Fibroblast of peridontal ligament (primary cell): ENCODE measurements at regions not wholly inside any gene's neighbourhood (a gene's known extent, or its start where the extent isn't known, plus 50 kb on each side); places are given as distances from the start of the nearest gene placed in this dataset.
"Not testable (repeated sequence)": the region's sequence is repeated elsewhere in the genome, so short reads cannot be mapped to it uniquely, and the experiment has no call there.

ENCODE experiments used
- DNase-seq: peaks from one replicate; pipeline ENCODE4 v3.0.0-alpha.2; 2010; ENCODE audit errors: extremely low read depth

DNA sequence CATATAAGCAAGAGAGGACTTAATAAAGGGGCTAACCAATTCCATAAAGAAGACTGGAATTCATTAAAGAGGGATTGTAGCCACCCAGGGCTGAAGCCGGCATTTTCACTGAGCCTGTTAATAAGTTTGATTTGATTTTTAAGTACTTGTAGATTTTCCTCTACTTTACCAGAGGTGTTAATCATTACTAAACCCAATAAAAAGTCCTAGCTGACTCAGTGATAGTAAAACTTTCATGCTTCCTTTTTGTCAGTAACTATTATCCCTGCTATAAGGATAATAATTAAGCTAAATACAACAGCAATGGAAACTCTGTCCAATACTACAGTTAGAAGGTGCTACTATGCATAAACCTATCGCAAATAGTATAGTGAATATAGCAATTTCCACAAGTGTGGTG lies 260.2 kb downstream of the CEMIP2 start:
- DNase-seq, result not testable (repeated sequence)

DNA sequence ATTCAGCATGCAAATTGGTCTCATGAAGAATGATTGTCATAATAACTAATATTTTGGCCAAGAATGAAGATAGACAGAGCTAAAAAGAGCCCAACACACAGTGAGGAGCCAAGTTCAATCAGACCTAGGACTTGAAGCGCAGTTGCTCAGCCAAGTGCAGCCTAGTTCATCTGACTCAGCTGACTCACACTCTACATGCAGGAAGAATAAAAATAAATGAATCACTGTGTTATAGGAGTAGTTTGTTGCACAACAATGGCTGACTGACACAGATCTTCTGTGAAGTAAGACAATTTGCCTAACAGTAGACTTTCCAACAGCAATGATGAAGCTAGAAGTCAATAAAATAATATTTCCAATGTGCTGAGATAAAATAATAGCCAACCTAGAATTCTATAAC lies 261.5 kb downstream of the CEMIP2 start:
- peak; percentile 51 for DNase-seq

DNA sequence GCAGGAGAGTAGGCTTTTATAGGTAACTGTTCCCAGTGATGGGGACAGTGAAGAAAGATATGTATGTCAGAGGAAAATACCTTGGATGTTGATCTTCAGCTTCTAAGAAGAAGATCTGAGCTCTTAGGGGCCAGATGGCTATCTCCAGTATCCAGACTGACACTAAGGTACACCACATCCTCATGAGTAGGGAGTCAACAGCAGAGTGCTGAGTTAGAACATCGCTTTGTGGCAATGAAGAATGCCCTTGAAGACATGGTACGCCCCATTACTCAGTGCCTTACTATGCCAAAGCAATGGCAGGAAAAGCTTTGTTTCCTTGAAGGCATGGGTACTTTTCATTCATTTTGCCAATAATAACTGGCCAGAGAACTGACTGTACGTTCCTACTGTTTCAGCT lies 263.7 kb downstream of the CEMIP2 start:
- DNase-seq, result no peak

DNA sequence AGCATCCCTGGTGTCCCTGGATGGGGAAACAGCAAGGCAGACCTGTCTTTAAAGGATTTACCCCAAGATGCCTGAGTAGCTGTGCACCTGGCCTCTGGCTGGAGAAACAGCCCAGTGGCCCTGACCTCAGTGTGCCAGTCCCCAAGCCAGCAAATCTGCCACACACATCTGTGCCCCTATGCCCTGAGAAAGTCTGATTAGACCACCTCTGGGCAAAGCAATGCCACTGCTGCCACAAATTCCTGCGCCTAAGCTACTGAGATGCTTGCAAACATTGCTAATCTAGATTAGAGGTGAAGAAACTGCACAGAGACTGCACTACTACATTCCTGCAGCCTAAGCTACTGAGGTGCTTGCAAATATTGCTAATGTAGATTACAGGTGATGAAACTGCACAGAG lies 269.6 kb downstream of the CEMIP2 start:
- DNase-seq, result no peak

DNA sequence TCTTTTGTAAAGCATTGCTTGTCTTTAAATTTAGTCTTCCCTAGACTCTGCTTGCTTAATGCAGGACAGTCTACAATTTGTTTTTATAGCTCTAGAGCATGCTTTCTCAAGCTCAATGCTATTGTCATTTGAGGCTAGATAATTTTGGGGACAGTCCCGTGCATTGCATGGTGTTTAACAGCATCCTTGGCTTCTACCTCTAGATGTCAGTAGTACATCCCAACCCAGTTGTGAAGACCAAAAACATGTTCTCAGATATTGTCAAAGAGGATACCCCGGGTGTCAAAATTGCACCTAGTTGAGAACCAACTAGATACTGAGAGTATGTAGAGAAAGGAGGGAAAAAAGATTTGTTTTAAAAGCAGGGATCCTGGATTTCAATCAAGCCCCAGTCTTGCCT lies 277.5 kb downstream of the CEMIP2 start:
- DNase-seq, result no peak

DNA sequence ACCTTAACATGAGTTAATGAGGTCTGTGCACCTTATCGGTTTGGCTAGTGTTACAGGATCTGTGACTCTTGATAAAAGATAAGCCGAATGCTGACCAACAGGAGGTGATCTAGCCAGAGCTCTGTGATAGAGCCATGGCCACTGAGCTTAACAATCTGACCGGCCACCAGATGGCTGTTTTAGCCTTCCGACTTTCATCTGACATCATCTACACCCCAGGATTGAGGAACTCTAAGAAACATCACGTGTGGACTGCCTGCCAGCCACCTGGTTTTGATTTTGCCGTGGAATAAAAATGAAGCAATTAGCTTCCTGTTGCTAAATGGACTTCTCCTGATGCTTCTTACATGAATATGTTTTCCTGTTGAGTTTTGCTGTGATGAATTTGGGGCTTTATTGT lies 281.3 kb downstream of the CEMIP2 start:
- DNase-seq, result peak; percentile 11

DNA sequence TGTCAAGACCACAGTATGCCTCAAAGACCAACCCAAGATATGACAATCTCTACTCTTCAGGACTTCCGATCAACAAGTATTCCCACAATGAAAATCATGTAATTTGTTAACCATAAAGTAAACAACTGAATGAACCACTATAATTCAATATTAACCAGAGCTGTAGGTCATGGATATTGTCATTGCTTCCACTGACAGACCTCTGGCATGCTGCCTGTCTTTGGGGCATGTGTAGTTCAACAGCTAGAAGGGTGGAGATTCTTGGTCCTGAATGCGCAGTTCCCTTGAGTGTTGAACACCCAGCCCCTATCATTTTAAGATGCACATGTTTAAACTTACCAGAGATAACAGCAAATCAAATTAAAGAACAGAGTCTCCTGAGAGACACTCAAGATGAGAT lies 283.0 kb downstream of the CEMIP2 start:
- DNase-seq, result no peak

DNA sequence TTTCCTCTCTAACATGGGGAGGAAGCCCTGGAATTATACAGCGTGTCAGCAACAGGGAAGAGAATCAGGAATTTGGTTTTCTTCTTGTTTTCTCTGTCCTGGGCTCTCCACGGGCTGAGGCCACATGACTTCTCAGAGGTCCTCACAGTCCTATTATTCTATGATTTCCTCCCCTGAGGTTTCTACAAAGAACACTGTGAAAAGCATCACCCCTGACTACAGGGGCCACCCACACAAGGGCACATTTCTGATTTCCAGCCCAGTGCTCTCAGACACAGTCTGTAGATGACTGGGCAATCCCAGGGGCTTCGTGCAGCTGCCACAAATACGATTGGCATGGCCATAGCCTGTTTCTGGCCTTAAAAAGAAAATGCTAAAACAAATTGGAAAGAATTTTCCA lies 284.9 kb downstream of the CEMIP2 start:
- no peak for DNase-seq

DNA sequence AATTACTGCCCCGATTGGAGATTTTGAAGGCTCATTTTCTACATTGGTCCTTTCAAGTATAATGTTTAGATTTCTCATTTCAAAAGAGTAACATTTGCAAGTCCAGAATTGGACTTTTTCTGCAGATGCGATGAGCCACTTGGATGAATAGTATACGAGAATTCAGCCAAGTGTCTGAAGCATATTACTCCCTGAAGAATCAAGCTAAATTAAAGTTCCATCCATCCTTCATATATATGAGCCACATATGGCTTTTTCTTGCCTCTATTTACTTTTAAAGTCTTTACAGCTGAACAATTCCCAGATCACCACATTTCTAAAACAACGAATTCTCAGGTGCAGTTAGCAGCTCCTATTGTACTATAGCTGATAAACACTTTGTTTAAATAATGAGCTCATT lies 288.7 kb downstream of the CEMIP2 start:
- no peak for DNase-seq

DNA sequence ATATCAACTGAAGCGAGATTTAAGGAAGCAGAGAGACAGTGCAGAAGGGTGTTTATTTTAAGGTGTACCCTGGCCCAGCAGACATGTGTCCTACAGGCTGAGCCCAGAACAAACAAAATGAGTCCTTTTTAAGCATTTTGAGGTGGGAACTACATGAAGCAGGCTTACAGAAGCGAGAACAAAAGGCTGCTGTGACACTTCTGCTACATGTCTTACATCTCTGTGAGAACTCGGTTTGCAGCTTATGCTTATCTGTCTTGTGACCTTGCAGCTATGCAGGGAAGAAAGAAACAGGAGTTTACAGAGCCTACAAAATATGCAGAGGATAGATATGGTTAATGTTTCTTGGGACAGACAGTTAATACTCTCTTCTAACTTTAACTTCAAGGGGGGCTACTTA lies 295.9 kb downstream of the CEMIP2 start:
- DNase-seq, result no peak

DNA sequence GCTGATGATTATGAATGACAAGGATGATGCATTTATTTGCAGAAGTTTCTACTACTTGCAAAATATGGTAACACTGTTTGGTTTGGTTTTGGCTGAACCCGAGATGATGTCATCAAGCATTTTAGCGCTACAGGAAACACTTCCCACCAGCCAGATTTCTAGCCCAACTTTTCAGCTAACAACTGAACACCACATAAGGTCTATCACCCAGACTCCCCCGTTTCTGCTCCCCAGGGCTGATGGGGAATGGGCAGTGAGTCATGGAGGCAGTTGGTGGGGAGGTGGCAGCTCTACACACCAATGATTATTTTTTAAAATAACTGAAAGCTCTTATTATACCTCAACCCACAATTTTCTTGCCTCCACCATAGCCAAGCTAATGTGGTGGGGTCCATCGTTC lies 302.9 kb downstream of the CEMIP2 start:
- no peak for DNase-seq

DNA sequence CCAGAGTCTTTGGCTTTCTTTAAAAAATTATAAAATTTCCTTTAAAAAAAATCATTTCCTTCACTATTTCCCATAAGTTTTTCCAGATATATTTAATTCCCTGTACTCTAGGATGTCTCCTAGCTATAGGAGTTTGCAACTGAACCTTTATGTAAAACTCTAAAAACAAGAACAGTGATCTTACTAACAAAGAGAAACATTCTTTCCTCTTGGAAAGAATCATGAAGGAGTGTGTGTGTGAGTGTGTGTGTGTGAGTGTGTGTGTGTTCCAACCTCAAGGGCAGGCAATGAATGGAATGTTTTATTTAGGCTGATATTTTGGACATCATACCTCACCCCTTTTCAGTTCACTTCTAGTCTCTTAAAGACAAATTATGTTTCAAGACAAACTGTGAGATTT lies 309.2 kb downstream of the CEMIP2 start:
- DNase-seq, result no peak

DNA sequence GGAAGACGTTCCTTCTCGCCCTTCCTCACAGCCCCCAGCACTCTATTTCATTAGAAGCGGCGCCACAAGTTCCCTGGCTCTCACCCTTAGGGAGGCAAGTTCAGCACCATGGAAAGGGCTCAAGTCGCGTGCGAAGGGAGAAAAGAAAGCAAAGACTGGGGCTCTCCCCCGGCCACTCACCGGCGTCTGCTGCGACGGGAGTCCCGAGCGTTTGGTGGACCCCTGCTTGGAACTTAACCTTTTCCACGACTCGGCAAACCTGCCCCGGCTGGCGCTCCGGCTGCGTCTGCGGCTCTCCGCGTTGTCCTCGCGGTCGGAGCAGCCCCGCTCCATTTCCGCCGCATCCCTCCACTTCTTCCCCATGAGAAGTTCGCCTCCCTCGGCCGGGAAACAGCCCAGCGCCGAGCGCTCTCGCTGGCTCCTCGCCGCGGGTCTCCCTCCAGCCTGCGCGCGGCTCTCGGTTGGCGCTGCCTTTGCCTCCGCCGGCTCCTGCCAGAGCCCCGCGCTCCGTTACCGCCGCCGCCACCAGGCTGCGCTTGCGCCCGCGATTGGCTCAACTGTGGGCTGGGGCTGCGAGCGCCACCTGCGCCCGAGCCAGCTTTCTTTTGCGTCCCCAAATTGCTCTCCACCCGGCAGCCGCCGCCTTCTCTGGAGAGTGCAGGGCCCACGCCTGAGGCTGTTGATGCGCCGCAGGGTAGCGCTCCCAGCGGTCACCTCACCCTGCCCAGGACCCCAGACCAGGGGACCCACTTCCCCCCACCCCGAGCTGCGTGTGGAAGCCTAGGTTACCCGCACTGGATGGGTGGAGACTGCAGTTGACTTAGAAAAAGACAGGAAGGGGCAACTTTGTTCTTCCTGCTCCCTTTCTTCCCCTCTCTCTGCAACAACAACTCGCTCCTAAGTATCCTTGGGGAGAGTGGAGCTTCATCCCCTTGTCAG lies 321.6 kb downstream of the CEMIP2 start:
- peak; percentile 53 for DNase-seq

DNA sequence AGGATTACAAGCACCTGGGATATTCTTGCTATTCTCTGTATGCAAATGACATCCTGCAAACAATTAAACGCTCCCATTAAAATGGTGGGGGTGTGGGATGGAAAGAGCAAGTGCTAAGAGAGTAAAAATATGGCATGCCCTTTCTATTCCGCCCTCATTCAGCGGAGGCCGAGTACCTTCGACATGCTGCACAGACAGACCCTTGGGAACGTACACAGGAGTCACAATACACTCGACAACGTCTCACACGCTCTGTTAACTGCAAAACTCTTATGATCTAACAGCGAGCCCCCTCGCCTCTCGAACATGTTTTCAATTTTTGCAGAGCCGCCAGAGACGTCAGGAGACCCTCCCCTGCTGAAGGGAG lies 322.2 kb downstream of the CEMIP2 start:
- DNase-seq, result no peak

DNA sequence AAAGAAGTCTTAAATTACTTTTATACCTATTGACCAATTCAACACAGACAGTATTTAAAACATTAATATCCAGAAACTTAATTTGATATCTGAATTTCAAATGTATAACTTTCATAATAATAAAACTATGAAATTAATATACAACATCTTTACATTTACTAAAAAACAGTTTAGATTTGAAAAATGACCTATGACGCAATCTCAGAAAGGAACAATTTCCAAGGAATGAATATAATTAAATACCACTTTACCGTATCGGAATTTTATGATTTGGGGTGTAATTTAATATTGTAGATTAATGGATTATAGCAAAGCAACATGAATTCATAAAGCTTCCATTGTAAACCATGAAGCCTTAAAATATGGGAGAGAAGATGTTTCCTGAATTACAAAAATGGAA lies 321.5 kb upstream of the TRPM3 start:
- DNase-seq, result no peak

DNA sequence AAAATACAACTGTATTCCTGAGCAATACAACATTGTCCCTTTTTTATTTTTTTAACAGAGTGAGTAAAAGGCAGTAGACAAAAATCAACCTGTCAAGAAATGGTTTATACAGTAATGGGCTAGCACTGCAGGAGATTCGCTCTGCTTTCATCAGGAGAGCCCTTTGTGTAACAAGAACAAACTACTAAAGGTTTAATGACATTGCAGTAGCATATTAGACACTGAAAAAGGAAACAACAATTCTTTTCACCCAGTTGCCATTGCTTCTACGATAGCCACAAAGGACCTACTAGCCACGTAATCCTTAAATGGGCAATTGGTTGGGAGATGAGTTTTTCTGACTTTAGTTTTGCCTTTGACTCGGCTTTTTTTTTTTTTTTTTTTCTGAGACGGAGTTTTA lies 319.8 kb upstream of the TRPM3 start:
- DNase-seq, result no peak

DNA sequence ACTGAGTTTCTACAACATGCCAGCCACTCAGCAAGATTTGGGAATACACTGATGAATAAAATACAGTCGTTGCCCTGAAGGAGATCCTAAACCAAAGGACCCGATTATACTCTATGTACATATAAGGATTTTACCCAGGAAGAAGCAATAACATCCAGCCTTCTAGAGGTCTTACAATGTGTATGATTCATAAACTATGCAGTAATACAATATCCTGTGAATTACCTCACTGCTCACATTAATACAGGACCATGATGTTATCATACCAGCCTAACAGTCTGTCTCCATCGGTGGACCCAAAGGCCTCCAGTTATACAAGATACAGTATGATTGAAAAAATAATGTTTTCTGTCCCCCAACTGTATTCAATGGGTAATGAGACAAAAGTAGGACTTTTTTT lies 310.5 kb upstream of the TRPM3 start:
- DNase-seq, result no peak

DNA sequence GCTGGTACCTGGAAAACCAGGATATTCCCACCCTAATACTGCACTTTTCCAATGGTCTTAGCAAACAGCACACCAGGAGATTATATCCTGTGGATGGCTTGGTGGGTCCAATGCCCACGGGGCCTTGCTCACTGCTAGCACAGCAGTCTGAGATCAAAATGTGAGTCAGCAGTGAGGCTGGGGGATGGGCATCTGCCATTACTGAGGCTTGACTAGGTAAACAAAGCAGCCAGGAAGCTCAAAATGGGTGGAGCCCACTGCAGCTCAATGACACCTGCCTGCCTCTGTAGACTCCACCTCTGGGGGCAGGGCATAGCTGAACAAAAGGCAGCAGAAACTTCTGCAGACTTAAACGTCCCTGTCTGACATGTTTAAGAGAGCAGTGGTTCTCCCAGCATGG lies 285.9 kb upstream of the TRPM3 start:
- not testable (repeated sequence) for DNase-seq

DNA sequence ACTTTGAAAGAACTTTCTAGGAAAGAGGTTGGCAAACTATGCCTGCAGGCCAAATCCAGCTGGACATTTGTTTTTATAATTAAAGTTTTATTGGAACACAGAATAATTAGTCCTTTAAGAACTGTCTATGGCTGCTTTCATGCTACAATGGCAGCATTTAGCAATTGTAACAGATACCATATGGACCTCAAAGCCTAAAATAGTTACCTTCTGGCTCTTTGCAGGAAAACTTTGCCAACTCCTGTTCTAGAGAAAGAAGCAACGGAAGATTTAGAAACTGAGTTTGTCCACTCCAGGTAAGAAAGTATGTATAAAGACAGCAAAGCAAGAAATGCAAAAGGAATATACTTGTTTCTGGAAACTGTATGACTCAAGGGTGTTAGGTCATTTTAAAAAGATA lies 281.7 kb upstream of the TRPM3 start:
- no peak for DNase-seq

DNA sequence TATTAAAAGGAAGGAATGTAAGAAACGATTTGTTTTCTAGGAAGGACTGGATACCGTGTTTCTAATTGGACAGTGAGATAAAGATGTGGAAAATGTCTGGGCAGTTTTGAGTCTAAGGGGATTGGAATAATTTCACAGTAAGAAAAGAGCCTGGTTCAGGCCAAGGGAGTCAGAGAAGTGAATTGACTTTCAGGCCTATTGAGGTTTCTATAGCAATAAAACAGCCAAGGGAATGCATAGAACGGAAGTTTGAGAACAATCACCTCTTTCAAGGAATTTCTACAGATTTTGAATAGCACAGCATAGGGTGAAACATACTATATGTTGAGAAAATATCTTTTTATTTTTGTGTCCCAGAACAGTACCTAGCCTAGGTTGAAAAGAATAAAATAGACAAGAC lies 271.6 kb upstream of the TRPM3 start:
- no peak for DNase-seq

DNA sequence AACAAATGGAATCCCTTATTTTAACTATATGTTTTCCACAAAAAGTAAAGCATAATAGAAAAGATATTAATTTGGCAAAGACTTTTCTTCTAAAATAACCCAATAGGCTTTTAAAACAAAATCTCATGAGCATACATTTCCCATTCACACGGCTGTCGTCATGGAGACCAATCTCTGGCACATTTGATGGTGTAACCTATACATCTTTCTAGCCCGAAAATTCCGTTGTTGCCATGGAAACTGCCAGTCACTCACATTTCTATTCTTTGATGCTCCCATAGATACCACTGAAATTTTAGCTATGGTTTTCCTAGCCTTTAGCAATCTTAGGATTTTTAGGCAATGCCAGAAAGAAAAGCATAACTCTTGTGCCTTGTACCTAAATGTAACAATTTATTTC lies 262.9 kb upstream of the TRPM3 start:
- DNase-seq, result no peak

DNA sequence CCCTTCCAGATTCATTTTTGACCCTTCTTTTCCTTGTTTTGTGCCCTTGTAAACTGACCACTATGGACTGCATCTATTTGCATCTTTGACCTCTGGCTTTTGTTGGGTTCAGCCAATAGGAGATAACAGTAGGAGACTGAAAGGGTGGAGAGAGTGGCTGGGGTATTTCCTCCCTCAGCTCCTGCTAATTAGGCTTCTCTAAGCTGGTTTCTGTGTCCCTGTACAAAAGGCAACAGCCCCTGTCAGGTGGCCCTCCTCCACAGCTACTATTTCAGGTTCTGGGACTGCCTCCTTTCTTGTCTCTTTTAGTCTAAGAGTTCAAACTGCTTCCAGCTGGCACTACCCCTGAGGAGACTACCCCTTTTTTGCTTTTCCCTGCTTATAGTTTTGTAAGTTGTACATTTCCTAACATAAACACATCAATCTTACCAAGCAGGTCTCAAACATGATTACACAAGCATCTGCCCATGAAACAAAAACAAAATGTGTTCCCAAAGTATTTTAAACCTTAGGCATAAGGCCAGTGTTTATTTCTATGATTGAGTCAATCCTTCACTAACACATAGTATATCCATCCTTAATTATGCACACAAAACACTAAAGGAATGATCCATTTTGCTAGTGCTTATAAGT lies 262.0 kb upstream of the TRPM3 start:
- peak; percentile 9 for DNase-seq

DNA sequence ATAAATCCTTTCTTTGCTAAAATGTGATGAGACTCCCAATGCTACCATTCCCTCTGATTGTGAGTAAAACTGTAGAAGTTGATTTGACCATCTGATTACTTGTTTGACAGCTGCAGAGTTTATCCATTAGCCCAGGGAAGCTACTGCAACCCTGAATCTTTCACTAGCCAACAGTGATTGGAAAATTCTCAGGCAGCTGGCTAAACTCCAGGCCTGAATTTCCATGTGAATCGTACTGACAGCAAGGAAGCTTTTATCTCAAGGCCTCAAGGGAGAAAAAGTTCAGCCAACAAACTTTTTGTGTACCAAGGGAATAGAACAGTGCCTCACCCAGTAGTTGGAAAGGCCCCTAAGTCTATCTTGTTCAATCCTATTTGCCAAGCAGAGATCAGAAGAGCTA lies 246.7 kb upstream of the TRPM3 start:
- no peak for DNase-seq
